ENCODE measurements at regions not wholly inside any gene's neighbourhood (a gene's known extent, or its start where the extent isn't known, plus 50 kb on each side); places are given as distances from the start of the nearest gene placed in this dataset.

- Histone ChIP-seq H3K36me3 (ENCODE audit: insufficient read depth, low read length) (no peaks in the 10 kb centered on the region), H3K9me3 (ENCODE audit: control insufficient read depth in 1 of 2, insufficient read depth in 1 of 2, low read length in 2 of 2) (peaks cover 0 to 10% of the 10 kb centered on the region in 2 experiments), H3K27me3 (ENCODE audit: control insufficient read depth in 1 of 2, insufficient read depth in 2 of 2, low read length in 2 of 2) (no peaks in the 10 kb centered on the region), H3K4me1 (ENCODE audit: insufficient read depth, low read length) (no peaks in the 10 kb centered on the region), H3K4me3 (ENCODE audit: low read length) (no peak overlapping the region), H3K27ac (ENCODE audit: low read depth in 1 of 2, low read length in 2 of 2) (no peak overlapping the region)
- DNase-seq: no peak
- H3K9me3 Mint-ChIP-seq: peaks cover 12% of the 10 kb centered on the region
- intact Hi-C loops (cut with DNase I, micrococcal nuclease): no loop called here
- TF ChIP-seq CTCF (IDR thresholded peaks at IDR 0.05): no peak
- no peak for ATAC-seq (ENCODE audit: poor library complexity)
- H3K27ac Mint-ChIP-seq: no peak overlapping the region
- ChIA-PET CTCF (no interaction called here), POLR2A (no interaction called here)
- H3K4me1 Mint-ChIP-seq (ENCODE audit: low read depth): no peaks in the 10 kb centered on the region
- H3K36me3 Mint-ChIP-seq (ENCODE audit: low read depth): no peaks in the 10 kb centered on the region
- H3K4me3 Mint-ChIP-seq: no peak overlapping the region
- peaks cover 5% of the 10 kb centered on the region for H3K27me3 Mint-ChIP-seq
Observed at GRCh38 chr10:31172925-31173324, 141.3 kb upstream of the ZNF438 start.

- Mint-ChIP-seq H3K36me3 (ENCODE audit: low read depth) (no peaks in the 10 kb centered on the region), H3K9me3 (peaks cover 12% of the 10 kb centered on the region), H3K4me3 (no peak overlapping the region), H3K27ac (no peak overlapping the region), H3K4me1 (ENCODE audit: low read depth) (no peaks in the 10 kb centered on the region), H3K27me3 (peaks cover 5% of the 10 kb centered on the region)
- intact Hi-C loops (cut with DNase I, micrococcal nuclease): no loop called here
- ChIA-PET POLR2A (no interaction called here), CTCF (interaction anchor here (0.8 kb wide), 1 partner anchor 295 kb away, joined by 3 read pairs; no protein-coding TSS in a partner anchor)
- no peak for TF ChIP-seq CTCF (IDR thresholded peaks at IDR 0.05)
- Histone ChIP-seq H3K27me3 (ENCODE audit: control insufficient read depth in 1 of 2, insufficient read depth in 2 of 2, low read length in 2 of 2) (no peaks in the 10 kb centered on the region), H3K27ac (ENCODE audit: low read depth in 1 of 2, low read length in 2 of 2) (no peak overlapping the region), H3K4me1 (ENCODE audit: insufficient read depth, low read length) (no peaks in the 10 kb centered on the region), H3K4me3 (ENCODE audit: low read length) (no peak overlapping the region), H3K36me3 (ENCODE audit: insufficient read depth, low read length) (no peaks in the 10 kb centered on the region), H3K9me3 (ENCODE audit: control insufficient read depth in 1 of 2, insufficient read depth in 1 of 2, low read length in 2 of 2) (peaks cover 0 to 10% of the 10 kb centered on the region in 2 experiments)
- no peak for ATAC-seq (ENCODE audit: poor library complexity)
- no peak for DNase-seq
Observed at GRCh38 chr10:31173752-31174151, 142.1 kb upstream of the ZNF438 start.

- no peaks in the 10 kb centered on the region for H3K4me1 Mint-ChIP-seq (ENCODE audit: low read depth)
- Histone ChIP-seq H3K27me3 (ENCODE audit: control insufficient read depth in 1 of 2, insufficient read depth in 2 of 2, low read length in 2 of 2) (no peaks in the 10 kb centered on the region), H3K4me3 (ENCODE audit: low read length) (no peak overlapping the region), H3K36me3 (ENCODE audit: insufficient read depth, low read length) (no peaks in the 10 kb centered on the region), H3K9me3 (ENCODE audit: control insufficient read depth in 1 of 2, insufficient read depth in 1 of 2, low read length in 2 of 2) (peaks cover 0 to 10% of the 10 kb centered on the region in 2 experiments), H3K27ac (ENCODE audit: low read depth in 1 of 2, low read length in 2 of 2) (no peak overlapping the region), H3K4me1 (ENCODE audit: insufficient read depth, low read length) (no peaks in the 10 kb centered on the region)
- peaks cover 9% of the 10 kb centered on the region for H3K9me3 Mint-ChIP-seq
- ChIA-PET CTCF (no interaction called here), POLR2A (no interaction called here)
- peaks cover 3% of the 10 kb centered on the region for H3K27me3 Mint-ChIP-seq
- no peak for TF ChIP-seq CTCF (IDR thresholded peaks at IDR 0.05)
- H3K36me3 Mint-ChIP-seq (ENCODE audit: low read depth): no peaks in the 10 kb centered on the region
- intact Hi-C loops (cut with DNase I, micrococcal nuclease): no loop called here
- DNase-seq (no peak), ATAC-seq (ENCODE audit: poor library complexity) (no peak)
- H3K27ac Mint-ChIP-seq: no peak overlapping the region
- H3K4me3 Mint-ChIP-seq: no peak overlapping the region
Observed at GRCh38 chr10:31179091-31179680, 139.8 kb upstream of the ZEB1 start.
